ENCODE measurements at regions not wholly inside any gene's neighbourhood (a gene's known extent, or its start where the extent isn't known, plus 50 kb on each side); places are given as distances from the start of the nearest gene placed in this dataset.

- no peak for DNase-seq (ENCODE audit: low read depth)
- TF ChIP-seq, protein P1, sequence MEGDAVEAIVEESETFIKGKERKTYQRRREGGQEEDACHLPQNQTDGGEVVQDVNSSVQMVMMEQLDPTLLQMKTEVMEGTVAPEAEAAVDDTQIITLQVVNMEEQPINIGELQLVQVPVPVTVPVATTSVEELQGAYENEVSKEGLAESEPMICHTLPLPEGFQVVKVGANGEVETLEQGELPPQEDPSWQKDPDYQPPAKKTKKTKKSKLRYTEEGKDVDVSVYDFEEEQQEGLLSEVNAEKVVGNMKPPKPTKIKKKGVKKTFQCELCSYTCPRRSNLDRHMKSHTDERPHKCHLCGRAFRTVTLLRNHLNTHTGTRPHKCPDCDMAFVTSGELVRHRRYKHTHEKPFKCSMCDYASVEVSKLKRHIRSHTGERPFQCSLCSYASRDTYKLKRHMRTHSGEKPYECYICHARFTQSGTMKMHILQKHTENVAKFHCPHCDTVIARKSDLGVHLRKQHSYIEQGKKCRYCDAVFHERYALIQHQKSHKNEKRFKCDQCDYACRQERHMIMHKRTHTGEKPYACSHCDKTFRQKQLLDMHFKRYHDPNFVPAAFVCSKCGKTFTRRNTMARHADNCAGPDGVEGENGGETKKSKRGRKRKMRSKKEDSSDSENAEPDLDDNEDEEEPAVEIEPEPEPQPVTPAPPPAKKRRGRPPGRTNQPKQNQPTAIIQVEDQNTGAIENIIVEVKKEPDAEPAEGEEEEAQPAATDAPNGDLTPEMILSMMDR (conservative IDR thresholded peaks at IDR 0.05; ENCODE audit: low read depth, low read length): no peak
- H3K4me3 ChIP-seq (ENCODE audit: low read depth, low read length): no peak overlapping the region
Observed at GRCh38 chr1:29482991-29483390, 246.7 kb downstream of the PTPRU start.

GRCh38 chr1:29482064-29482463 is 245.7 kb downstream of the PTPRU start:
- no peak overlapping the region for H3K4me3 ChIP-seq (ENCODE audit: low read depth, low read length)
- no peak for DNase-seq (ENCODE audit: low read depth)
- TF ChIP-seq, protein P1 (conservative IDR thresholded peaks at IDR 0.05; ENCODE audit: low read depth, low read length): no peak

DNA sequence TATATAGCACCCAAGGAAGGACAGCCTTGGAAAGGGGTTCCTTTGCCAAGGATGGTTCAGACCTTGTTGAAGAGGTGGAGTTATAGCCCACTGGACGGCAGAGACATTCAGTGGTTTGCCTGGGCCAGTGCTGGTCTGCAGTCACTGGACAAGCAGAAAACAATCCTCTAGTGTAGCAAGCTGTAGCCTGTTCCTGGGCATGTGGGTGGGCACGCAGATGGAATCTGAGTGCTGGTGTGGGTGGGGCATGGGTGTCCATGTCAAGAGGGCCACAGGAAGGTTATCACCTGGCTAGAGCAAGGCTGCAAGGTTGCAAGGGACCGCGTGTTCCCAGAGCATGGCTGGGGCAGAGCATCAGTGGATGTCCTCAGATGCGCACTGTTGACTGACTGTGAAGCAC is 244.7 kb downstream of the PTPRU start:
- TF ChIP-seq, protein P1 (conservative IDR thresholded peaks at IDR 0.05; ENCODE audit: low read depth, low read length): no peak
- H3K4me3 ChIP-seq (ENCODE audit: low read depth, low read length): no peak overlapping the region
- DNase-seq (ENCODE audit: low read depth): no peak

- DNase-seq (ENCODE audit: low read depth): no peak
- TF ChIP-seq, protein P1 (conservative IDR thresholded peaks at IDR 0.05; ENCODE audit: low read depth, low read length): no peak
- H3K4me3 ChIP-seq (ENCODE audit: low read depth, low read length): no peak overlapping the region
Observed at GRCh38 chr1:29478879-29479278, 242.6 kb downstream of the PTPRU start.

- TF ChIP-seq, protein P1 (conservative IDR thresholded peaks at IDR 0.05; ENCODE audit: low read depth, low read length): no peak
- H3K4me3 ChIP-seq (ENCODE audit: low read depth, low read length): no peak overlapping the region
- DNase-seq (ENCODE audit: low read depth): no peak
Observed at GRCh38 chr1:29478151-29478791, 241.9 kb downstream of the PTPRU start.

DNA sequence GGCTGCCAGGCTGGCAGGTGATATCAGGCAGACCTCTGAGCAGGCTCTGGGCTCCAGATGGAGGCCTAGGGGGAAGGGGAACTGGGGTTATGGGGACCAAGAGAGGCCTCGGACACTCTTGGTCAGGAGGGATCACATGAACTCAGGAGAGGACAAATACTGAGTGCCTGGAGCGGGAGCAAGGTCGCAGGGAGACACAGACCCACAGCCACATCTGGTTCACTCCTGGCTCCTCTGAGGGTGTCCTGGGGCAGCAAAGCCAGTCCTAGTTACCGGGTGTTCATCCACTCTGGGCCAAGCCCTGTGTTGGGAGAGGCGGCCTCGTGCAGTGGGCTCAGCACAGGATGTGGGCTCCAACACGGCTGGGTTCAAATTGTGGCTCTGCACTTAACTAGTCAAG is 239.0 kb downstream of the PTPRU start:
- H3K4me3 ChIP-seq (ENCODE audit: low read depth, low read length): no peak overlapping the region
- DNase-seq (ENCODE audit: low read depth): no peak

More for the DNA sequence above, 239.0 kb downstream of the PTPRU start:
- TF ChIP-seq, protein P1 (conservative IDR thresholded peaks at IDR 0.05; ENCODE audit: low read depth, low read length): no peak

All from epithelial cell of proximal tubule (primary cell).